AG08395 (cell line): ENCODE measurements at regions not wholly inside any gene's neighbourhood (a gene's known extent, or its start where the extent isn't known, plus 50 kb on each side); places are given as distances from the start of the nearest gene placed in this dataset.

Experiments used
- DNase-seq: peaks from one replicate; pipeline ENCODE4 v3.0.0; 2012; ENCODE audit warnings: mixed read lengths, low spot score

- DNase-seq: no peak
These were observed 619.0 kb downstream of the CDH18 start for GRCh38 chr5:19369048-19369447.

- DNase-seq: no peak
These were observed 618.4 kb downstream of the CDH18 start for GRCh38 chr5:19369561-19369960.

- DNase-seq: no peak
These were observed 617.2 kb downstream of the CDH18 start for GRCh38 chr5:19370655-19371386.

- no peak for DNase-seq
These were observed 599.6 kb downstream of the CDH18 start for GRCh38 chr5:19388391-19388790.

GRCh38 chr5:19401032-19401431 is 587.0 kb downstream of the CDH18 start:
- DNase-seq: no peak

GRCh38 chr5:19406576-19407365 is 581.2 kb downstream of the CDH18 start:
- no peak for DNase-seq

GRCh38 chr5:19408149-19408548 is 579.9 kb downstream of the CDH18 start:
- DNase-seq: no peak

- no peak for DNase-seq
These were observed 576.1 kb downstream of the CDH18 start for GRCh38 chr5:19411936-19412335.
